PFSK-1 (cell line): ENCODE measurements at regions not wholly inside any gene's neighbourhood (a gene's known extent, or its start where the extent isn't known, plus 50 kb on each side); places are given as distances from the start of the nearest gene placed in this dataset.

Source experiments
- POLR2AphosphoS5 ChIP-seq: IDR thresholded peaks from 2 replicates; pipeline ENCODE4 v1.6.1; 2012; ENCODE audit warnings: low read depth, mild to moderate bottlenecking, control low read depth, low read length, moderate library complexity
- REST ChIP-seq, 2 experiments: IDR thresholded peaks; 2 replicates each; pipeline versions ENCODE4 v1.6.1 to v1.8.0; 2011 to 2012; ENCODE audit warnings: low read depth in 2 of 2, low read length in 2 of 2, control low read depth in 1 of 2, inconsistent platforms in 1 of 2, mild to moderate bottlenecking in 1 of 2, moderate library complexity in 1 of 2; ENCODE audit not compliant: insufficient read depth in 1 of 2
- SIN3A ChIP-seq: IDR thresholded peaks from 2 replicates; pipeline ENCODE4 v1.6.1; 2012; ENCODE audit warnings: mild to moderate bottlenecking, low read length, moderate library complexity, borderline replicate concordance; ENCODE audit not compliant: insufficient read depth
- TAF1 ChIP-seq: IDR thresholded peaks from 2 replicates; pipeline ENCODE4 v1.6.1; 2012; ENCODE audit warnings: low read length, control low read depth, borderline replicate concordance; ENCODE audit not compliant: insufficient read depth

- TF ChIP-seq POLR2AphosphoS5 (no peak), TAF1 (no peak), SIN3A (no peak), REST (IDR thresholded peaks at IDR 0.05; ENCODE audit: insufficient read depth in 1 of 2, low read depth in 2 of 2, low read length in 2 of 2) (no peak)
These were observed 58.6 kb downstream of the OLIG1 start for GRCh38 chr21:33128538-33128937.
